Upper lobe of right lung (tissue), 1 donor: ENCODE measurements at regions not wholly inside any gene's neighbourhood (a gene's known extent, or its start where the extent isn't known, plus 50 kb on each side); places are given as distances from the start of the nearest gene placed in this dataset.

Experiments
- ATAC-seq: fragments of 200-7000 bp; cut with Tn5 transposase; one replicate; pipeline ENCODE4 v1.9.1; 2020; ENCODE audit warnings: mild to moderate bottlenecking, moderate library complexity
- DNase-seq: peaks from one replicate; pipeline ENCODE4 v3.0.0-alpha.2; 2020
- H3K27ac ChIP-seq: fragments of 200-600 bp; one replicate; pipeline ENCODE4 v1.8.0; 2022
- H3K27me3 ChIP-seq: fragments of 200-600 bp; one replicate; pipeline ENCODE4 v1.8.0; 2022; ENCODE audit warnings: mild to moderate bottlenecking
- H3K36me3 ChIP-seq: fragments of 200-600 bp; one replicate; pipeline ENCODE4 v1.8.0; 2022
- H3K4me1 ChIP-seq: fragments of 200-600 bp; one replicate; pipeline ENCODE4 v1.8.0; 2022
- H3K4me3 ChIP-seq: fragments of 200-600 bp; one replicate; pipeline ENCODE4 v1.8.0; 2022; ENCODE audit warnings: mild to moderate bottlenecking
- H3K9me3 ChIP-seq: fragments of 200-600 bp; one replicate; pipeline ENCODE4 v1.8.0; 2022
- CTCF ChIP-seq: fragments of 200-600 bp; IDR thresholded peaks from one replicate; pipeline ENCODE4 v1.8.0; 2022; ENCODE audit warnings: antibody characterized with exemption
- intact Hi-C: fragments of 100-400 bp; cut with DNase I; formaldehyde crosslinking; loops from one replicate; pipeline ENCODE4 v1.11.0; 2022
- donor health status: DM: no; HTN: yes; CAD: no; lungs with severe emphysema.

- Histone ChIP-seq H3K27ac (no peak overlapping the region), H3K27me3 (no peaks in the 10 kb centered on the region), H3K4me3 (no peak overlapping the region), H3K36me3 (no peaks in the 10 kb centered on the region), H3K4me1 (no peaks in the 10 kb centered on the region), H3K9me3 (no peaks in the 10 kb centered on the region)
- DNase-seq (no peak), ATAC-seq (no peak)
- intact Hi-C loops, result no loop called here
- TF ChIP-seq CTCF, result no peak
Measured at GRCh38 chr5:152086668-152087067, 162.0 kb upstream of the GLRA1 start.

GRCh38 chr5:152084476-152084875 is 159.8 kb upstream of the GLRA1 start:
- ATAC-seq, result no peak

GRCh38 chr5:152083231-152083630 is 158.6 kb upstream of the GLRA1 start:
- no peak overlapping the region for H3K4me3 ChIP-seq
- no peaks in the 10 kb centered on the region for H3K27me3 ChIP-seq
- no peak overlapping the region for H3K27ac ChIP-seq
- H3K36me3 ChIP-seq, result no peaks in the 10 kb centered on the region
- TF ChIP-seq CTCF, result no peak
- intact Hi-C loops, result no loop called here
- ATAC-seq (no peak), DNase-seq (no peak)
- H3K4me1 ChIP-seq, result no peaks in the 10 kb centered on the region
- H3K9me3 ChIP-seq, result no peaks in the 10 kb centered on the region

More at GRCh38 chr5:152084476-152084875, 159.8 kb upstream of the GLRA1 start:
- intact Hi-C loops, result no loop called here
- Histone ChIP-seq H3K4me3 (no peak overlapping the region), H3K36me3 (no peaks in the 10 kb centered on the region), H3K27ac (no peak overlapping the region), H3K9me3 (no peaks in the 10 kb centered on the region), H3K27me3 (no peaks in the 10 kb centered on the region), H3K4me1 (no peaks in the 10 kb centered on the region)
- TF ChIP-seq CTCF, result no peak
- no peak for DNase-seq

GRCh38 chr5:152072091-152072490 is 147.4 kb upstream of the GLRA1 start:
- ATAC-seq (no peak), DNase-seq (no peak)
- intact Hi-C loops, result no loop called here
- H3K27ac ChIP-seq, result no peak overlapping the region
- no peak overlapping the region for H3K4me3 ChIP-seq
- H3K9me3 ChIP-seq, result no peaks in the 10 kb centered on the region
- H3K36me3 ChIP-seq, result no peaks in the 10 kb centered on the region
- H3K4me1 ChIP-seq, result no peaks in the 10 kb centered on the region
- H3K27me3 ChIP-seq, result no peaks in the 10 kb centered on the region
- no peak for TF ChIP-seq CTCF

GRCh38 chr5:152070591-152070990 is 145.9 kb upstream of the GLRA1 start:
- H3K4me3 ChIP-seq, result no peak overlapping the region
- no peaks in the 10 kb centered on the region for H3K9me3 ChIP-seq
- ATAC-seq, result no peak
- no peak overlapping the region for H3K27ac ChIP-seq
- H3K36me3 ChIP-seq, result no peaks in the 10 kb centered on the region
- intact Hi-C loops, result no loop called here
- no peaks in the 10 kb centered on the region for H3K4me1 ChIP-seq
- TF ChIP-seq CTCF, result no peak
- H3K27me3 ChIP-seq, result no peaks in the 10 kb centered on the region
- no peak for DNase-seq

GRCh38 chr5:152066784-152067183 is 142.1 kb upstream of the GLRA1 start:
- no peaks in the 10 kb centered on the region for H3K27me3 ChIP-seq
- intact Hi-C loops, result no loop called here
- no peak for TF ChIP-seq CTCF

More at GRCh38 chr5:152066784-152067183, 142.1 kb upstream of the GLRA1 start:
- no peak for ATAC-seq
- H3K9me3 ChIP-seq, result no peaks in the 10 kb centered on the region
- DNase-seq, result no peak
- H3K4me3 ChIP-seq, result no peak overlapping the region
- H3K36me3 ChIP-seq, result no peaks in the 10 kb centered on the region
- H3K27ac ChIP-seq, result no peak overlapping the region
- H3K4me1 ChIP-seq, result no peaks in the 10 kb centered on the region
